GM19351 (cell line): ENCODE measurements at regions not wholly inside any gene's neighbourhood (a gene's known extent, or its start where the extent isn't known, plus 50 kb on each side); places are given as distances from the start of the nearest gene placed in this dataset.

ENCODE experiments used
- ATAC-seq: cut with Tn5 transposase; IDR thresholded peaks from one replicate; pipeline ENCODE4 v1.9.1; 2021; ENCODE audit warnings: mild to moderate bottlenecking, moderate library complexity; ENCODE audit not compliant: unreplicated experiment

GRCh38 chr22:25365491-25366261 lies 146.2 kb downstream of the CRYBB2 start:
- no peak for ATAC-seq

GRCh38 chr22:25366408-25366807 lies 147.0 kb downstream of the CRYBB2 start:
- no peak for ATAC-seq

GRCh38 chr22:25366876-25367466 lies 147.5 kb downstream of the CRYBB2 start:
- no peak for ATAC-seq

- ATAC-seq, result no peak
These were observed 148.3 kb downstream of the CRYBB2 start for GRCh38 chr22:25367756-25368155.

GRCh38 chr22:25368271-25368670 lies 148.8 kb downstream of the CRYBB2 start:
- ATAC-seq, result no peak

GRCh38 chr22:25369041-25369440 lies 149.6 kb downstream of the CRYBB2 start:
- no peak for ATAC-seq

GRCh38 chr22:25370322-25370721 lies 150.9 kb downstream of the CRYBB2 start:
- no peak for ATAC-seq

GRCh38 chr22:25372000-25372595 lies 152.7 kb downstream of the CRYBB2 start:
- ATAC-seq, result no peak

- ATAC-seq, result no peak
These were observed 154.5 kb downstream of the CRYBB2 start for GRCh38 chr22:25373961-25374360.

GRCh38 chr22:25374869-25375268 lies 155.4 kb downstream of the CRYBB2 start:
- ATAC-seq, result no peak

- no peak for ATAC-seq
These were observed 156.2 kb downstream of the CRYBB2 start for GRCh38 chr22:25375683-25376082.

GRCh38 chr22:25377699-25378098 lies 158.3 kb downstream of the CRYBB2 start:
- no peak for ATAC-seq

- no peak for ATAC-seq
These were observed 160.8 kb downstream of the CRYBB2 start for GRCh38 chr22:25380122-25380747.

- no peak for ATAC-seq
These were observed 163.3 kb downstream of the CRYBB2 start for GRCh38 chr22:25382762-25383161.

GRCh38 chr22:25383278-25383820 lies 163.9 kb downstream of the CRYBB2 start:
- no peak for ATAC-seq

- ATAC-seq, result no peak
These were observed 164.5 kb downstream of the CRYBB2 start for GRCh38 chr22:25383892-25384291.

- no peak for ATAC-seq
These were observed 167.1 kb downstream of the CRYBB2 start for GRCh38 chr22:25386538-25386884.

GRCh38 chr22:25388415-25388814 lies 169.0 kb downstream of the CRYBB2 start:
- no peak for ATAC-seq

- ATAC-seq, result no peak
These were observed 169.6 kb downstream of the CRYBB2 start for GRCh38 chr22:25388866-25389540.

GRCh38 chr22:25389541-25389919 lies 170.1 kb downstream of the CRYBB2 start:
- ATAC-seq, result no peak
